K562 (cell line): ENCODE measurements at regions not wholly inside any gene's neighbourhood (a gene's known extent, or its start where the extent isn't known, plus 50 kb on each side); places are given as distances from the start of the nearest gene placed in this dataset.

Source experiments
- CBX2 ChIP-seq: fragments of 200-600 bp; sonication (generic); IDR thresholded peaks from one replicate; pipeline ENCODE4 v1.6.1; 2012; ENCODE audit warnings: mild to moderate bottlenecking, low read length, inconsistent platforms; ENCODE audit not compliant: insufficient read depth, poor library complexity, severe bottlenecking
- HMG20A ChIP-seq: fragments of 450-650 bp; formaldehyde crosslinking; conservative IDR thresholded peaks from 2 replicates; pipeline ENCODE4 v1.4.0; 2020; ENCODE audit warnings: mild to moderate bottlenecking, mixed read lengths
- PHF8 ChIP-seq: fragments of 200-600 bp; sonication (generic); IDR thresholded peaks from 2 replicates; pipeline ENCODE4 v1.6.1; 2012; ENCODE audit warnings: mixed run types, mild to moderate bottlenecking, inconsistent platforms, low read length, moderate library complexity, borderline replicate concordance
- POLR2AphosphoS5 ChIP-seq: IDR thresholded peaks from 2 replicates; pipeline ENCODE4 v1.6.1; 2011; ENCODE audit warnings: mild to moderate bottlenecking, low read depth, low read length, moderate library complexity; ENCODE audit not compliant: control insufficient read depth, insufficient read depth
- RNF2 ChIP-seq: sonication (generic); IDR thresholded peaks from 2 replicates; pipeline ENCODE4 v1.6.1; 2016
- SRSF3 ChIP-seq: fragments of 200-400 bp; formaldehyde crosslinking; IDR thresholded peaks from 2 replicates; pipeline ENCODE4 v1.6.1; 2016; ENCODE audit warnings: mild to moderate bottlenecking, low read length, moderate library complexity; ENCODE audit not compliant: insufficient read depth
- ZFX ChIP-seq: sonication (generic); formaldehyde crosslinking; IDR thresholded peaks from 2 replicates; pipeline ENCODE4 v1.8.0; 2022; ENCODE audit warnings: mild to moderate bottlenecking, missing genetic modification reagents, moderate library complexity
- ZNF263 ChIP-seq: sonication (generic); formaldehyde crosslinking; IDR thresholded peaks from 2 replicates; pipeline ENCODE4 v1.8.0; 2022; ENCODE audit warnings: mild to moderate bottlenecking, missing genetic modification reagents, borderline replicate concordance

DNA sequence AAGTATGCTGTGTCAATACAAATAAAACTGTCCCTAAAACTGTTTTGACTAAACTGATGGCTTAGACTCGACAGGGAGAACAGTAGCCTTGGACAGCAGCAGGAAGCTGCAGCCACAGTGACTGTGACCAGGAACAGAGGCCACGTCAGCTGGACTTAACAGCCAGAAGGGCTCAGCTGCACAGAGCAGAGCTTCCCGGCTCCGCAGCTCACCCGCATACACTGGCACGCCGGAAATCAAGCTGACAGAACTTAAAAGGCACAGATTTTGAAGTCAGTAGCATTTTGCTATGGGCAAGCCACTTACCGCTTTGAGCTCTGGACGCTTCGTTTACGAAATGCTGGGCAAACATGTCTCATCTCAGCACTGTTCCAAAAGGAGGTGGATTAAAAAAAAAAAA, 769.7 kb upstream of the AUTS2 start:
- no peak for TF ChIP-seq ZFX (CRISPR knock-in tag)
- TF ChIP-seq CBX2: no peak
- no peak for TF ChIP-seq SRSF3
- TF ChIP-seq RNF2: no peak
- no peak for TF ChIP-seq ZNF263 (CRISPR knock-in tag)
- TF ChIP-seq POLR2AphosphoS5: no peak
- TF ChIP-seq HMG20A (CRISPR knock-in tag): no peak
- TF ChIP-seq PHF8: no peak
